ENCODE measurements at regions not wholly inside any gene's neighbourhood (a gene's known extent, or its start where the extent isn't known, plus 50 kb on each side); places are given as distances from the start of the nearest gene placed in this dataset.

GRCh38 chrX:82031250-82031649, 829.3 kb downstream of the SH3BGRL start:
- H3K4me2 ChIP-seq (ENCODE audit: control insufficient read depth, extremely low read depth, insufficient read depth, low read depth, low read length): no peak overlapping the region
- H4K20me1 ChIP-seq (ENCODE audit: control insufficient read depth, extremely low read depth, insufficient read depth, low read length): no peaks in the 10 kb centered on the region
- no peaks in the 10 kb centered on the region for H3K27me3 ChIP-seq (ENCODE audit: control insufficient read depth, extremely low read depth, insufficient read depth, low read length)
- H3K9me3 ChIP-seq (ENCODE audit: control insufficient read depth, low read depth, low read length): no peaks in the 10 kb centered on the region
- no peaks in the 10 kb centered on the region for H3K9me1 ChIP-seq (ENCODE audit: control insufficient read depth, extremely low read depth, insufficient read depth, low read length)
- no peak overlapping the region for H2AFZ ChIP-seq (ENCODE audit: control insufficient read depth, low read length)
- DNase-seq (ENCODE audit: low read depth, low spot score): no peak
- no peak overlapping the region for H3K27ac ChIP-seq (ENCODE audit: control insufficient read depth, insufficient read depth, low read length)
- no peak for FAIRE-seq
- no peak for TF ChIP-seq EZH2 (IDR thresholded peaks at IDR 0.05; ENCODE audit: low read length)
- no peak for TF ChIP-seq CTCF (optimal IDR thresholded peaks at IDR 0.05 in 1 of 3, IDR thresholded peaks at IDR 0.05 in 1 of 3, conservative IDR thresholded peaks at IDR 0.05 in 1 of 3; ENCODE audit: extremely low read depth in 1 of 3, insufficient read depth in 2 of 3, low read length in 3 of 3)
- no peaks in the 10 kb centered on the region for H3K4me1 ChIP-seq (ENCODE audit: control insufficient read depth, extremely low read depth, insufficient read depth, low read length)
- H3K9ac ChIP-seq (ENCODE audit: control insufficient read depth, extremely low read depth, insufficient read depth, low read length): no peak overlapping the region
- H3K36me3 ChIP-seq (ENCODE audit: control insufficient read depth in 2 of 2, extremely low read depth in 1 of 2, insufficient read depth in 2 of 2, low read length in 2 of 2): no peaks in the 10 kb centered on the region
- dilution Hi-C loops (cut with MboI; ENCODE audit: extremely low pct_ligation_motif_present, low sequenced_read_pairs): no loop called here
- no peaks in the 10 kb centered on the region for H3K79me2 ChIP-seq (ENCODE audit: control insufficient read depth, insufficient read depth, low read length)
- H3K4me3 ChIP-seq (ENCODE audit: control insufficient read depth in 2 of 3, extremely low read depth in 1 of 3, insufficient read depth in 2 of 3, low read depth in 1 of 3, low read length in 3 of 3): no peak overlapping the region

- TF ChIP-seq EZH2 (IDR thresholded peaks at IDR 0.05; ENCODE audit: low read length) (no peak), CTCF (optimal IDR thresholded peaks at IDR 0.05 in 1 of 3, IDR thresholded peaks at IDR 0.05 in 1 of 3, conservative IDR thresholded peaks at IDR 0.05 in 1 of 3; ENCODE audit: extremely low read depth in 1 of 3, insufficient read depth in 2 of 3, low read length in 3 of 3) (no peak)
Measured at GRCh38 chrX:82038793-82039192, 836.9 kb downstream of the SH3BGRL start.

More at GRCh38 chrX:82038793-82039192, 836.9 kb downstream of the SH3BGRL start:
- H2AFZ ChIP-seq (ENCODE audit: control insufficient read depth, low read length): no peak overlapping the region
- H4K20me1 ChIP-seq (ENCODE audit: control insufficient read depth, extremely low read depth, insufficient read depth, low read length): no peaks in the 10 kb centered on the region
- H3K4me1 ChIP-seq (ENCODE audit: control insufficient read depth, extremely low read depth, insufficient read depth, low read length): no peaks in the 10 kb centered on the region
- H3K4me2 ChIP-seq (ENCODE audit: control insufficient read depth, extremely low read depth, insufficient read depth, low read depth, low read length): no peak overlapping the region
- no peaks in the 10 kb centered on the region for H3K36me3 ChIP-seq (ENCODE audit: control insufficient read depth in 2 of 2, extremely low read depth in 1 of 2, insufficient read depth in 2 of 2, low read length in 2 of 2)
- dilution Hi-C loops (cut with MboI; ENCODE audit: extremely low pct_ligation_motif_present, low sequenced_read_pairs): no loop called here
- H3K27me3 ChIP-seq (ENCODE audit: control insufficient read depth, extremely low read depth, insufficient read depth, low read length): no peaks in the 10 kb centered on the region
- FAIRE-seq (no peak), DNase-seq (ENCODE audit: low read depth, low spot score) (no peak)
- H3K4me3 ChIP-seq (ENCODE audit: control insufficient read depth in 2 of 3, extremely low read depth in 1 of 3, insufficient read depth in 2 of 3, low read depth in 1 of 3, low read length in 3 of 3): no peak overlapping the region
- H3K9me1 ChIP-seq (ENCODE audit: control insufficient read depth, extremely low read depth, insufficient read depth, low read length): no peaks in the 10 kb centered on the region
- no peak overlapping the region for H3K27ac ChIP-seq (ENCODE audit: control insufficient read depth, insufficient read depth, low read length)
- H3K79me2 ChIP-seq (ENCODE audit: control insufficient read depth, insufficient read depth, low read length): no peaks in the 10 kb centered on the region
- no peaks in the 10 kb centered on the region for H3K9me3 ChIP-seq (ENCODE audit: control insufficient read depth, low read depth, low read length)
- no peak overlapping the region for H3K9ac ChIP-seq (ENCODE audit: control insufficient read depth, extremely low read depth, insufficient read depth, low read length)
